Upper lobe of right lung (tissue), 1 donor: ENCODE measurements at regions not wholly inside any gene's neighbourhood (a gene's known extent, or its start where the extent isn't known, plus 50 kb on each side); places are given as distances from the start of the nearest gene placed in this dataset.
"Not testable (repeated sequence)": the region's sequence is repeated elsewhere in the genome, so short reads cannot be mapped to it uniquely, and the experiment has no call there.

Source experiments
- ATAC-seq: fragments of 200-7000 bp; cut with Tn5 transposase; one replicate; pipeline ENCODE4 v1.9.1; 2020; ENCODE audit warnings: mild to moderate bottlenecking, moderate library complexity
- DNase-seq: peaks from one replicate; pipeline ENCODE4 v3.0.0-alpha.2; 2020
- H3K27ac ChIP-seq: fragments of 200-600 bp; one replicate; pipeline ENCODE4 v1.8.0; 2022
- H3K27me3 ChIP-seq: fragments of 200-600 bp; one replicate; pipeline ENCODE4 v1.8.0; 2022; ENCODE audit warnings: mild to moderate bottlenecking
- H3K36me3 ChIP-seq: fragments of 200-600 bp; one replicate; pipeline ENCODE4 v1.8.0; 2022
- H3K4me1 ChIP-seq: fragments of 200-600 bp; one replicate; pipeline ENCODE4 v1.8.0; 2022
- H3K4me3 ChIP-seq: fragments of 200-600 bp; one replicate; pipeline ENCODE4 v1.8.0; 2022; ENCODE audit warnings: mild to moderate bottlenecking
- H3K9me3 ChIP-seq: fragments of 200-600 bp; one replicate; pipeline ENCODE4 v1.8.0; 2022
- CTCF ChIP-seq: fragments of 200-600 bp; IDR thresholded peaks from one replicate; pipeline ENCODE4 v1.8.0; 2022; ENCODE audit warnings: antibody characterized with exemption
- intact Hi-C: fragments of 100-400 bp; cut with DNase I; formaldehyde crosslinking; loops from one replicate; pipeline ENCODE4 v1.11.0; 2022
- donor health status: DM: no; HTN: yes; CAD: no; lungs with severe emphysema.

GRCh38 chr12:25357595-25357994, 106.9 kb upstream of the KRAS start:
- ATAC-seq (no peak), DNase-seq (no peak)
- no peaks in the 10 kb centered on the region for H3K27me3 ChIP-seq
- TF ChIP-seq CTCF, result no peak
- no peaks in the 10 kb centered on the region for H3K36me3 ChIP-seq
- intact Hi-C loops, result no loop called here
- no peak overlapping the region for H3K4me3 ChIP-seq
- no peaks in the 10 kb centered on the region for H3K9me3 ChIP-seq
- no peaks in the 10 kb centered on the region for H3K4me1 ChIP-seq
- no peak overlapping the region for H3K27ac ChIP-seq

- H3K4me3 ChIP-seq, H3K9me3 ChIP-seq, H3K4me1 ChIP-seq, H3K36me3 ChIP-seq, H3K27ac ChIP-seq, intact Hi-C loops, ATAC-seq, H3K27me3 ChIP-seq, DNase-seq: not testable (repeated sequence)
These were observed 102.2 kb upstream of the KRAS start for GRCh38 chr12:25352942-25353341.

DNA sequence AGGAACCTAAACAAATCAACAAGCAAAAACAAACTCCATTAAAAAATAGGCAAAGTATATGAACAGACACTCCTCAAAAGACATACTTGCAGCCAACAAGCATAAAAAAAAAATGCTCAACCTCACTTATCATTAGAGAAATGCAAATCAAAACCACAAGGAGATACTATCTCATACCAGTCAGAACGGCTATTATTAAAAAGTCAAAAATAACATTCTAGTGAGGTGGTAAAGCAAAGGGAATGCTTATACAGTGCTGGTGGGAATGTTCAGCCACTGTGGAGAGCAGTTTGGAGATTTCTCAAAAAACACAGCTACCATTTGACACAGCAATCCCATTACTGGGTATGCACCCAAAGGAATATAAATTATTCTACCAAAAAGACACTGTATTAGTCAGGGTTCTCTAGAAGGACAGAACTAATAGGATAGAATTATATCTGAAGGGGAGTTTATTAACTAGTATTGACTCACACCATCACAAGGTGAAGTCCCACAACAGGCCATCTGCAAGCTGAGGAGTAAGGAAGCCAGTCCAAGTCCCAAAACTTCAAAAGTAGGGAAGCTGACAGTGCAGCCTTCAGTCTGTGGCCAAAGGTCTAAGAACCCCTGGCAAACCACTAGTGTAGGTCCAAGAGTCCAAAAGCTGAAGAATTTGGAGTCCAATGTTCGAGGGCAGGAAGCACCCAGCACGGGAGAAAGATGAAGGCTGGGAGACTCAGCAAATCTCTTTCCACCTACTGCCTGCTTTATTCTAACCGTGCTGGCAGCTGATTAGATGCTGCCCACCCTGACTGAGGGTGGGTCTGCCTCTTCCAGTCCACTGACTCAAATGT, 101.6 kb upstream of the KRAS start:
- ATAC-seq, result no peak
- H3K4me3 ChIP-seq, result no peak overlapping the region
- no peaks in the 10 kb centered on the region for H3K4me1 ChIP-seq
- intact Hi-C loops, result no loop called here
- TF ChIP-seq CTCF, result no peak
- DNase-seq, result no peak
- no peak overlapping the region for H3K27ac ChIP-seq
- H3K27me3 ChIP-seq, result no peaks in the 10 kb centered on the region
- no peaks in the 10 kb centered on the region for H3K36me3 ChIP-seq
- H3K9me3 ChIP-seq, result no peaks in the 10 kb centered on the region

DNA sequence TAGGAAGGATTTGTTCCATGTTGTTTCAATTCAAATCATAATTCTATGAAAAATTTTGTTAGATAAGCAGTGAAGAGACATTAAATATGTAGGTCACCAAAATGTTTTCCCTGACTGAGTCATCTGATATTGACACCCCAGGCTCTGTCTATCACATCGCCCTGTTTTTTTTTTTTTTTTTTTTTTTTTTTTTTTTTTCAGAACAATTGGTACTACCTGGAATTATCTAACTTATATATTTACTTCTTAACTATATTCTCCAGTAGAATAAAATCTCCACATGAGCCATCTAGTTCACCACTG, 97.8 kb upstream of the KRAS start:
- DNase-seq (no peak), ATAC-seq (no peak)
- Histone ChIP-seq H3K36me3 (no peaks in the 10 kb centered on the region), H3K9me3 (no peaks in the 10 kb centered on the region), H3K4me3 (no peak overlapping the region), H3K27ac (no peak overlapping the region), H3K4me1 (no peaks in the 10 kb centered on the region), H3K27me3 (no peaks in the 10 kb centered on the region)
- intact Hi-C loops, result no loop called here
- no peak for TF ChIP-seq CTCF

GRCh38 chr12:25347716-25348592, 97.2 kb upstream of the KRAS start:
- Histone ChIP-seq H3K36me3 (no peaks in the 10 kb centered on the region), H3K27ac (no peak overlapping the region), H3K4me1 (no peaks in the 10 kb centered on the region), H3K9me3 (no peaks in the 10 kb centered on the region), H3K4me3 (no peak overlapping the region), H3K27me3 (no peaks in the 10 kb centered on the region)
- DNase-seq (no peak), ATAC-seq (no peak)
- TF ChIP-seq CTCF, result no peak
- intact Hi-C loops, result no loop called here

GRCh38 chr12:25341877-25342276, 91.1 kb upstream of the KRAS start:
- H3K9me3 ChIP-seq, H3K36me3 ChIP-seq, H3K27ac ChIP-seq, DNase-seq, ATAC-seq, intact Hi-C loops, H3K27me3 ChIP-seq, H3K4me1 ChIP-seq, H3K4me3 ChIP-seq: not testable (repeated sequence)
